UCSD-AML1 (cell line): ENCODE measurements at regions not wholly inside any gene's neighbourhood (a gene's known extent, or its start where the extent isn't known, plus 50 kb on each side); places are given as distances from the start of the nearest gene placed in this dataset.

Source experiments
- DNase-seq: peaks from one replicate; lab custom pipeline; 2025; ENCODE audit not compliant: unreplicated experiment; lab: John Stamatoyannopoulos, UW

GRCh38 chr3:68173012-68173634 lies 518.7 kb upstream of the SUCLG2 start:
- no peak for DNase-seq

GRCh38 chr3:68172039-68172438 lies 517.6 kb upstream of the SUCLG2 start:
- DNase-seq: no peak

- no peak for DNase-seq
These were observed 509.6 kb upstream of the SUCLG2 start for GRCh38 chr3:68163968-68164367.

- DNase-seq: no peak
These were observed 508.6 kb upstream of the SUCLG2 start for GRCh38 chr3:68163062-68163461.

GRCh38 chr3:68162644-68163043 lies 508.2 kb upstream of the SUCLG2 start:
- no peak for DNase-seq

- DNase-seq: no peak
These were observed 496.9 kb upstream of the SUCLG2 start for GRCh38 chr3:68151359-68151758.

GRCh38 chr3:68148447-68148846 lies 494.0 kb upstream of the SUCLG2 start:
- no peak for DNase-seq

GRCh38 chr3:68142441-68142840 lies 488.0 kb upstream of the SUCLG2 start:
- DNase-seq: no peak

- DNase-seq: no peak
These were observed 485.5 kb upstream of the SUCLG2 start for GRCh38 chr3:68139897-68140296.

GRCh38 chr3:68136411-68136810 lies 482.0 kb upstream of the SUCLG2 start:
- DNase-seq: no peak

- DNase-seq: no peak
These were observed 480.7 kb upstream of the SUCLG2 start for GRCh38 chr3:68135067-68135466.

GRCh38 chr3:68129065-68129464 lies 474.7 kb upstream of the SUCLG2 start:
- DNase-seq: no peak

- no peak for DNase-seq
These were observed 468.8 kb upstream of the SUCLG2 start for GRCh38 chr3:68123231-68123630.

GRCh38 chr3:68121287-68121686 lies 466.9 kb upstream of the SUCLG2 start:
- DNase-seq: no peak

GRCh38 chr3:68116580-68116979 lies 462.2 kb upstream of the SUCLG2 start:
- DNase-seq: no peak

- DNase-seq: no peak
These were observed 449.4 kb upstream of the SUCLG2 start for GRCh38 chr3:68103811-68104210.

- no peak for DNase-seq
These were observed 436.2 kb upstream of the SUCLG2 start for GRCh38 chr3:68090571-68090970.

GRCh38 chr3:68089572-68090011 lies 435.2 kb upstream of the SUCLG2 start:
- DNase-seq: no peak

- DNase-seq: no peak
These were observed 434.2 kb upstream of the SUCLG2 start for GRCh38 chr3:68088636-68089035.

- DNase-seq: no peak
These were observed 433.8 kb upstream of the SUCLG2 start for GRCh38 chr3:68088216-68088615.

GRCh38 chr3:68072062-68072461 lies 417.6 kb upstream of the SUCLG2 start:
- DNase-seq: no peak

GRCh38 chr3:68070186-68070585 lies 415.8 kb upstream of the SUCLG2 start:
- no peak for DNase-seq

GRCh38 chr3:68067314-68067713 lies 412.9 kb upstream of the SUCLG2 start:
- DNase-seq: no peak
